ENCODE measurements at regions not wholly inside any gene's neighbourhood (a gene's known extent, or its start where the extent isn't known, plus 50 kb on each side); places are given as distances from the start of the nearest gene placed in this dataset.

DNA sequence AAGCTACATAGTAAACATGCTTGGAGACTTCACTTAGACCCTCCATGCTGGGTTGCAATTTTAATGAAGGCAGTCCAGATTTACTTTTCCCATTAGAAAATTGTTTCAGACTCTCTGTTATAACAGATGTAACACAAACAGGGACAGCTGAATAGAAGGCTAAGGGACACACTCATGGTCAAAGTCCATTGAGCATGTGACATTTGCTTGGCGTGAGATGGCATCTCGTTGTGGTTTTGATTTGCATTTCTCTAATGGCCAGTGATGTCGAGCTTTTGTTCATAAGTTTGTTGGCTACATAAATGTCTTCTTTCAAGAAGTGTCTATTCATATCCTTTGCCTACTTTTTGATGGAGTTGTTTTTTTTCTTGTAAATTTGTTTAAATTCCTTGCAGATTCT, 358.2 kb upstream of the CLNK start:
- TF ChIP-seq, protein P1, sequence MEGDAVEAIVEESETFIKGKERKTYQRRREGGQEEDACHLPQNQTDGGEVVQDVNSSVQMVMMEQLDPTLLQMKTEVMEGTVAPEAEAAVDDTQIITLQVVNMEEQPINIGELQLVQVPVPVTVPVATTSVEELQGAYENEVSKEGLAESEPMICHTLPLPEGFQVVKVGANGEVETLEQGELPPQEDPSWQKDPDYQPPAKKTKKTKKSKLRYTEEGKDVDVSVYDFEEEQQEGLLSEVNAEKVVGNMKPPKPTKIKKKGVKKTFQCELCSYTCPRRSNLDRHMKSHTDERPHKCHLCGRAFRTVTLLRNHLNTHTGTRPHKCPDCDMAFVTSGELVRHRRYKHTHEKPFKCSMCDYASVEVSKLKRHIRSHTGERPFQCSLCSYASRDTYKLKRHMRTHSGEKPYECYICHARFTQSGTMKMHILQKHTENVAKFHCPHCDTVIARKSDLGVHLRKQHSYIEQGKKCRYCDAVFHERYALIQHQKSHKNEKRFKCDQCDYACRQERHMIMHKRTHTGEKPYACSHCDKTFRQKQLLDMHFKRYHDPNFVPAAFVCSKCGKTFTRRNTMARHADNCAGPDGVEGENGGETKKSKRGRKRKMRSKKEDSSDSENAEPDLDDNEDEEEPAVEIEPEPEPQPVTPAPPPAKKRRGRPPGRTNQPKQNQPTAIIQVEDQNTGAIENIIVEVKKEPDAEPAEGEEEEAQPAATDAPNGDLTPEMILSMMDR (conservative IDR thresholded peaks at IDR 0.05; ENCODE audit: low read length): no peak
- TF ChIP-seq EZH2phosphoT487 (IDR thresholded peaks at IDR 0.05; ENCODE audit: borderline replicate concordance, low read depth, low read length): no peak
